ENCODE measurements at regions not wholly inside any gene's neighbourhood (a gene's known extent, or its start where the extent isn't known, plus 50 kb on each side); places are given as distances from the start of the nearest gene placed in this dataset.

- no peak for TF ChIP-seq SMC3 (IDR thresholded peaks at IDR 0.05)
- TF ChIP-seq REST (IDR thresholded peaks at IDR 0.05) = no peak
- TF ChIP-seq, protein P1, sequence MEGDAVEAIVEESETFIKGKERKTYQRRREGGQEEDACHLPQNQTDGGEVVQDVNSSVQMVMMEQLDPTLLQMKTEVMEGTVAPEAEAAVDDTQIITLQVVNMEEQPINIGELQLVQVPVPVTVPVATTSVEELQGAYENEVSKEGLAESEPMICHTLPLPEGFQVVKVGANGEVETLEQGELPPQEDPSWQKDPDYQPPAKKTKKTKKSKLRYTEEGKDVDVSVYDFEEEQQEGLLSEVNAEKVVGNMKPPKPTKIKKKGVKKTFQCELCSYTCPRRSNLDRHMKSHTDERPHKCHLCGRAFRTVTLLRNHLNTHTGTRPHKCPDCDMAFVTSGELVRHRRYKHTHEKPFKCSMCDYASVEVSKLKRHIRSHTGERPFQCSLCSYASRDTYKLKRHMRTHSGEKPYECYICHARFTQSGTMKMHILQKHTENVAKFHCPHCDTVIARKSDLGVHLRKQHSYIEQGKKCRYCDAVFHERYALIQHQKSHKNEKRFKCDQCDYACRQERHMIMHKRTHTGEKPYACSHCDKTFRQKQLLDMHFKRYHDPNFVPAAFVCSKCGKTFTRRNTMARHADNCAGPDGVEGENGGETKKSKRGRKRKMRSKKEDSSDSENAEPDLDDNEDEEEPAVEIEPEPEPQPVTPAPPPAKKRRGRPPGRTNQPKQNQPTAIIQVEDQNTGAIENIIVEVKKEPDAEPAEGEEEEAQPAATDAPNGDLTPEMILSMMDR (IDR thresholded peaks at IDR 0.05) = no peak
- TF ChIP-seq, protein P2, sequence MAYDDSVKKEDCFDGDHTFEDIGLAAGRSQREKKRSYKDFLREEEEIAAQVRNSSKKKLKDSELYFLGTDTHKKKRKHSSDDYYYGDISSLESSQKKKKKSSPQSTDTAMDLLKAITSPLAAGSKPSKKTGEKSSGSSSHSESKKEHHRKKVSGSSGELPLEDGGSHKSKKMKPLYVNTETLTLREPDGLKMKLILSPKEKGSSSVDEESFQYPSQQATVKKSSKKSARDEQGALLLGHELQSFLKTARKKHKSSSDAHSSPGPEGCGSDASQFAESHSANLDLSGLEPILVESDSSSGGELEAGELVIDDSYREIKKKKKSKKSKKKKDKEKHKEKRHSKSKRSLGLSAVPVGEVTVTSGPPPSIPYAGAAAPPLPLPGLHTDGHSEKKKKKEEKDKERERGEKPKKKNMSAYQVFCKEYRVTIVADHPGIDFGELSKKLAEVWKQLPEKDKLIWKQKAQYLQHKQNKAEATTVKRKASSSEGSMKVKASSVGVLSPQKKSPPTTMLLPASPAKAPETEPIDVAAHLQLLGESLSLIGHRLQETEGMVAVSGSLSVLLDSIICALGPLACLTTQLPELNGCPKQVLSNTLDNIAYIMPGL (CRISPR knock-in tag; IDR thresholded peaks at IDR 0.05; ENCODE audit: borderline replicate concordance) = no peak
- TF ChIP-seq MYC (IDR thresholded peaks at IDR 0.05; ENCODE audit: borderline replicate concordance, low read length) = no peak
- TF ChIP-seq FOSL2 (IDR thresholded peaks at IDR 0.05) = no peak
- no peak for TF ChIP-seq FOSL2 (CRISPR knock-in tag; IDR thresholded peaks at IDR 0.05)
- TF ChIP-seq BHLHE40 (IDR thresholded peaks at IDR 0.05; ENCODE audit: low read depth, low read length) = no peak
- no peak for TF ChIP-seq POLR2A (IDR thresholded peaks at IDR 0.05; ENCODE audit: low read length)
- TF ChIP-seq EP300 (IDR thresholded peaks at IDR 0.05) = no peak
These were observed 1174.3 kb downstream of the XPNPEP1 start for GRCh38 chr10:108749042-108749441.
